A549 (cell line): ENCODE measurements at regions not wholly inside any gene's neighbourhood (a gene's known extent, or its start where the extent isn't known, plus 50 kb on each side); places are given as distances from the start of the nearest gene placed in this dataset.

ENCODE experiments used
- ATAC-seq, 2 experiments: fragments of 200-7000 bp in 1 of 2; fragments of >200 bp in 1 of 2; cut with Nextera tagmentation in 1 of 2; cut with Tn5 transposase in 1 of 2; 3 replicates each; pipeline versions ENCODE4 v1.8.0 to v1.9.1; 2018 to 2020; ENCODE audit warnings: mild to moderate bottlenecking in 1 of 2, moderate library complexity in 1 of 2
- CTCF ChIA-PET: fragments of 300-600 bp; sonication (Branson Sonifier 250); formaldehyde crosslinking; extraction: SDS; loops from one replicate; lab custom pipeline; 2021; ENCODE audit warnings: antibody characterized with exemption, inconsistent platforms; lab: Yijun Ruan, JAX
- POLR2A ChIA-PET: fragments of 350-600 bp; formaldehyde crosslinking; extraction: SDS; loops from one replicate; lab custom pipeline; 2021; ENCODE audit warnings: antibody characterized with exemption, inconsistent platforms; lab: Yijun Ruan, JAX
- DNase-seq, 2 experiments: peaks; one replicate each; pipeline versions ENCODE4 v3.0.0 to v3.0.0-alpha.2; 2011 to 2016; ENCODE audit warnings: low read depth in 1 of 2, low spot score in 1 of 2
- FAIRE-seq: peaks from 2 replicates; lab custom pipeline; 2011; peaks lifted over from hg19 to GRCh38; lab: Jason Lieb, UNC
- H3K27ac ChIP-seq, 2 experiments: fragments of >200 bp; sonication (Bioruptor Twin); formaldehyde crosslinking; 3 replicates each; pipeline ENCODE4 v1.5.1; 2016 to 2017
- H3K4me1 ChIP-seq: fragments of >200 bp; sonication (Bioruptor Twin); formaldehyde crosslinking; 3 replicates; pipeline ENCODE4 v1.6.1; 2016
- H3K4me2 ChIP-seq: fragments of >200 bp; sonication (Bioruptor Twin); formaldehyde crosslinking; 3 replicates; pipeline ENCODE4 v1.6.1; 2016
- H3K4me3 ChIP-seq: fragments of >200 bp; sonication (Bioruptor Twin); formaldehyde crosslinking; 3 replicates; pipeline ENCODE4 v1.5.1; 2016
- H3K9me3 ChIP-seq: fragments of >200 bp; sonication (Bioruptor Twin); formaldehyde crosslinking; 3 replicates; pipeline ENCODE4 v1.6.1; 2016
- ATOH8 ChIP-seq: fragments of 250-450 bp; sonication (Bioruptor Pico); IDR thresholded peaks from 2 replicates; pipeline ENCODE4 v1.5.0; 2020; ENCODE audit warnings: low read depth, mild to moderate bottlenecking, moderate library complexity
- CBX2 ChIP-seq: fragments of 200-600 bp; sonication (generic); IDR thresholded peaks from 2 replicates; pipeline ENCODE4 v1.6.1; 2016; ENCODE audit warnings: low read depth, mild to moderate bottlenecking, borderline replicate concordance
- CBX8 ChIP-seq: fragments of 200-600 bp; sonication (generic); IDR thresholded peaks from 2 replicates; pipeline ENCODE4 v1.6.1; 2016
- CEBPB ChIP-seq, 2 experiments: fragments of >200 bp in 1 of 2; sonication (Bioruptor Twin) in 1 of 2; formaldehyde crosslinking in 1 of 2; IDR thresholded peaks; 2 replicates each; pipeline ENCODE4 v1.6.1; 2012 to 2016
- E2F6 ChIP-seq: IDR thresholded peaks from 2 replicates; pipeline ENCODE4 v1.6.1; 2012; ENCODE audit warnings: low read depth, borderline replicate concordance
- EHF ChIP-seq: fragments of 250-450 bp; sonication (Bioruptor Pico); IDR thresholded peaks from 2 replicates; pipeline ENCODE4 v1.5.0; 2020; ENCODE audit warnings: mild to moderate bottlenecking
- FOSB ChIP-seq: fragments of 250-450 bp; sonication (Bioruptor Pico); IDR thresholded peaks from 2 replicates; pipeline ENCODE4 v1.5.0; 2020; ENCODE audit warnings: mild to moderate bottlenecking, moderate library complexity
- FOXS1 ChIP-seq: fragments of 250-450 bp; sonication (Bioruptor Pico); IDR thresholded peaks from 2 replicates; pipeline ENCODE4 v1.5.0; 2020; ENCODE audit warnings: mild to moderate bottlenecking, moderate library complexity
- GATA3 ChIP-seq: IDR thresholded peaks from 2 replicates; pipeline ENCODE4 v1.6.1; 2012; ENCODE audit warnings: borderline replicate concordance
- HDAC2 ChIP-seq: fragments of 200-600 bp; sonication (generic); IDR thresholded peaks from 2 replicates; pipeline ENCODE4 v1.6.1; 2016
- HEYL ChIP-seq: fragments of 250-450 bp; sonication (Bioruptor Pico); IDR thresholded peaks from 2 replicates; pipeline ENCODE4 v1.8.0; 2021; ENCODE audit warnings: mild to moderate bottlenecking, moderate library complexity
- HOXA7 ChIP-seq: fragments of 250-450 bp; sonication (Bioruptor Pico); IDR thresholded peaks from 2 replicates; pipeline ENCODE4 v1.5.0; 2020; ENCODE audit warnings: mild to moderate bottlenecking, moderate library complexity
- JUN ChIP-seq, 2 experiments: fragments of >200 bp; sonication (Bioruptor Twin); formaldehyde crosslinking; IDR thresholded peaks; 2 replicates in 1 of 2; 3 replicates in 1 of 2; pipeline ENCODE4 v1.6.1; 2016 to 2017
- MAFK ChIP-seq: fragments of 450-650 bp; IDR thresholded peaks from 2 replicates; pipeline ENCODE4 v1.6.1; 2014; ENCODE audit not compliant: partially characterized antibody
- MYC ChIP-seq: IDR thresholded peaks from 2 replicates; pipeline ENCODE4 v1.6.1; 2012; ENCODE audit warnings: mild to moderate bottlenecking, inconsistent platforms, low read length, improper control_type of control experiment, borderline replicate concordance
- NFE2L2 ChIP-seq: fragments of 150-350 bp; conservative IDR thresholded peaks from 2 replicates; pipeline ENCODE4 v1.6.1; 2014; ENCODE audit warnings: low read length
- NPAS2 ChIP-seq: fragments of 250-450 bp; sonication (Bioruptor Pico); IDR thresholded peaks from 2 replicates; pipeline ENCODE4 v1.8.0; 2022; ENCODE audit warnings: mild to moderate bottlenecking, moderate library complexity, borderline replicate concordance
- POLR2AphosphoS2 ChIP-seq: conservative IDR thresholded peaks from 2 replicates; pipeline ENCODE4 v1.6.1; 2012; ENCODE audit warnings: low read length, improper control_type of control experiment, inconsistent platforms
- RAD21 ChIP-seq, 2 experiments: fragments of >200 bp in 1 of 2; sonication (Bioruptor Twin) in 1 of 2; formaldehyde crosslinking in 1 of 2; IDR thresholded peaks in 1 of 2; conservative IDR thresholded peaks in 1 of 2; 2 replicates in 1 of 2; 3 replicates in 1 of 2; pipeline ENCODE4 v1.6.1; 2012 to 2018; ENCODE audit warnings: inconsistent platforms in 1 of 2
- RNF2 ChIP-seq: fragments of 200-600 bp; sonication (generic); IDR thresholded peaks from 2 replicates; pipeline ENCODE4 v1.6.1; 2016; ENCODE audit warnings: low read depth, mild to moderate bottlenecking, antibody characterized with exemption, moderate library complexity, borderline replicate concordance
- ZC3H11A ChIP-seq: fragments of 450-650 bp; IDR thresholded peaks from 2 replicates; pipeline ENCODE4 v1.6.1; 2014; ENCODE audit warnings: antibody characterized with exemption, mild to moderate bottlenecking
- ZSCAN20 ChIP-seq: fragments of 250-450 bp; sonication (Bioruptor Pico); IDR thresholded peaks from 2 replicates; pipeline ENCODE4 v1.8.0; 2022; ENCODE audit warnings: mild to moderate bottlenecking, moderate library complexity
- WGBS: methylation state at CpG from one replicate; pipeline ENCODE4 v1.1.6; 2017; ENCODE audit errors: missing lambda C conversion rate; 5-methylcytosine and 5-hydroxymethylcytosine counted together

DNA sequence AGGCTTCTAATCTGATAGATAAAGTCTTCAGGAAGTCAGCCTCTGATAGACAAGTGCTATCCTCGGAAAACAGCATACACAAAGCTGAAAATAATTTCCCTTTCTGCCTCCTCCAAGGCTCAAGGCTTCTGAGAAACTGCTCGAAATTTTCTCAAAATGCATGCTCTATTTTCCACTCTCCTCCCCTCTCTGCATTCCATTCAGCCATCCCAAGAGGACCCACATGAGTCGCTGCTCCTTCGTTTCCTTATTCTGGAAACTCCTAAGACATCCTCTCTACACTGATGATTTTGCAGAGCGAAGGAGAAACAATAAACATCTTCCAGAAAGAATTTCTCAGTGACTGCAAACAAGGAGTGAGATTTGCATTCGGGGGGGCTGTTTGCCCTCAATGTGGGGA lies 92.2 kb upstream of the SFSWAP start:
- POLR2A ChIA-PET, result no interaction called here

GRCh38 chr12:131619106-131619642 lies 91.7 kb upstream of the SFSWAP start:
- 4% methylated on average over 12 of the region's 12 CpGs for WGBS
- ChIA-PET CTCF (no interaction called here), POLR2A (no interaction called here)
- ATAC-seq (no peak), DNase-seq (no peak), FAIRE-seq (no peak)
- TF ChIP-seq CEBPB (IDR thresholded peaks at IDR 0.05) (no peak), POLR2AphosphoS2 (no peak), ZC3H11A (no peak), HOXA7 (CRISPR knock-in tag) (no peak), HEYL (no peak), FOXS1 (no peak), RAD21 (conservative IDR thresholded peaks at IDR 0.05 in 1 of 2, IDR thresholded peaks at IDR 0.05 in 1 of 2) (no peak), E2F6 (no peak), ATOH8 (CRISPR knock-in tag) (no peak), ZSCAN20 (CRISPR knock-in tag) (no peak), NPAS2 (no peak), GATA3 (no peak), MYC (no peak), NFE2L2 (no peak), EHF (no peak), CBX2 (no peak), JUN (IDR thresholded peaks at IDR 0.05) (no peak), FOSB (CRISPR knock-in tag) (no peak), CBX8 (no peak)
- H3K27ac ChIP-seq, result no peak overlapping the region
- H3K4me1 ChIP-seq, result no peaks in the 10 kb centered on the region
- H3K9me3 ChIP-seq, result no peaks in the 10 kb centered on the region
- no peak overlapping the region for H3K4me2 ChIP-seq
- H3K4me3 ChIP-seq, result no peak overlapping the region

More for the DNA sequence above, 92.2 kb upstream of the SFSWAP start:
- DNase-seq (no peak), FAIRE-seq (no peak)
- Histone ChIP-seq H3K4me3 (no peak overlapping the region), H3K4me2 (no peak overlapping the region), H3K4me1 (no peaks in the 10 kb centered on the region), H3K9me3 (no peaks in the 10 kb centered on the region), H3K27ac (no peak overlapping the region)
- WGBS, result 9% methylated on average over 6 of the region's 6 CpGs
- CTCF ChIA-PET, result no interaction called here
- TF ChIP-seq ZSCAN20 (CRISPR knock-in tag) (no peak), RNF2 (no peak)
- TF ChIP-seq, all 56 proteins: peak for 0
- no peak for ATAC-seq

- Histone ChIP-seq H3K4me2 (no peak overlapping the region), H3K4me1 (no peaks in the 10 kb centered on the region), H3K27ac (no peak overlapping the region), H3K4me3 (no peak overlapping the region), H3K9me3 (no peaks in the 10 kb centered on the region)
- DNase-seq (no peak), FAIRE-seq (no peak), ATAC-seq (no peak)
- CTCF ChIA-PET, result interaction anchor here (0.6 kb wide), 1 partner anchor 217 kb away, joined by 3 read pairs; no protein-coding TSS in a partner anchor
- POLR2A ChIA-PET, result no interaction called here
- TF ChIP-seq MAFK (no peak), NFE2L2 (no peak), HOXA7 (CRISPR knock-in tag) (no peak), HDAC2 (no peak)
- TF ChIP-seq, all 56 proteins: peak for 0
- WGBS, result 56% methylated on average over 18 of the region's 21 CpGs
These were observed 91.0 kb upstream of the SFSWAP start for GRCh38 chr12:131619736-131620506.
